Stimulated activated naive CD8-positive, alpha-beta T cell treated with anti-CD3 and anti-CD28 coated beads, Interleukin-15, Interleukin-2, amounts not matched to agents 100 U/mL and 50 U/mL, for 24 hours (primary cell): ENCODE measurements at regions not wholly inside any gene's neighbourhood (a gene's known extent, or its start where the extent isn't known, plus 50 kb on each side); places are given as distances from the start of the nearest gene placed in this dataset.
"Not testable (repeated sequence)": the region's sequence is repeated elsewhere in the genome, so short reads cannot be mapped to it uniquely, and the experiment has no call there.

ENCODE experiments used
- ATAC-seq: fragments of 150-1000 bp; cut with Tn5 transposase; one replicate; pipeline ENCODE4 v1.10.0; 2021
- DNase-seq: peaks from one replicate; pipeline ENCODE4 v3.0.0; 2021

GRCh38 chr1:166616206-166616605 lies 223.1 kb upstream of the POGK start:
- ATAC-seq: no peak
- DNase-seq: no peak

DNA sequence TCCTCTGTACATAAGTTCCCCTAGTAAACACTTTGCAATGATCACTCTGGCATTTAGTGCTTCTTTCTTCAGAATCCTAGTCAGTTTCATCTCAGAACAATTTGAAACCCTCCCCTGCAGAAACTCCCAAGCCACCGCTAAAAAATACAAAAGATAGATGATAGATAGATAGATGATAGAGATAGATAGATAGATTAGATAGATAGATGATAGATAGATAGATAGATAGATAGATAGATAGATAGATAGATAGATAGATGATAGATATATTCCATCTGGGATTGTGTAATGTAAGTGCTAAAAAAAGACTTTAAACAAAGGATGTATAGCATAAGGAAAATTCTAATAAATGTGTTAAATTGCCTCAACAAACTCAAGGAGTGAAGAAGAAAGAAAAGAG lies 212.6 kb upstream of the POGK start:
- DNase-seq (no peak), ATAC-seq (no peak)

DNA sequence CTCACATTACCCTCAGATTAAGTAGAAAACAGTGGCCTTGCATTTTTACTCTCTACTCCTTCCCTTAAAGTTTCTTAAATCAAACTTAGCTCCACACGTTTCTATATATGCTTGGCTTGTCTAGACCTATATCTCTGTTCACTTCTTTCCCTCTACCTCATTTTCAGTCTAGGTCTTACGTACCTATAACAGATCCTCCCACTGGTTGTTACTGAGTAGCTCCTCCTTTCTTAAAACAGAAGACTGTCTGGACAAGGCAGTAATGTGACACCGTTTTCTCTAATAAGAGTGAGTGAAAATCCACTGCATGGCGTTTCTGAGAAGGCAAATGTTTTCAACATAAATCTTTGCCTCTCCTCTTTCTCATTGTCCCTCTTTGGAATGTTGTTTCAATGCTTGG lies 211.7 kb upstream of the POGK start:
- DNase-seq: no peak
- ATAC-seq: no peak

- no peak for DNase-seq
- ATAC-seq: no peak
Observed at GRCh38 chr1:166628259-166628658, 211.0 kb upstream of the POGK start.

- ATAC-seq (no peak), DNase-seq (no peak)
Observed at GRCh38 chr1:166629946-166630345, 209.3 kb upstream of the POGK start.

GRCh38 chr1:166630369-166630768 lies 208.9 kb upstream of the POGK start:
- ATAC-seq (no peak), DNase-seq (no peak)

GRCh38 chr1:166638137-166638536 lies 201.1 kb upstream of the POGK start:
- ATAC-seq: no peak

GRCh38 chr1:166657228-166657627 lies 182.0 kb upstream of the POGK start:
- DNase-seq, ATAC-seq: not testable (repeated sequence)

More at GRCh38 chr1:166638137-166638536, 201.1 kb upstream of the POGK start:
- DNase-seq: no peak

DNA sequence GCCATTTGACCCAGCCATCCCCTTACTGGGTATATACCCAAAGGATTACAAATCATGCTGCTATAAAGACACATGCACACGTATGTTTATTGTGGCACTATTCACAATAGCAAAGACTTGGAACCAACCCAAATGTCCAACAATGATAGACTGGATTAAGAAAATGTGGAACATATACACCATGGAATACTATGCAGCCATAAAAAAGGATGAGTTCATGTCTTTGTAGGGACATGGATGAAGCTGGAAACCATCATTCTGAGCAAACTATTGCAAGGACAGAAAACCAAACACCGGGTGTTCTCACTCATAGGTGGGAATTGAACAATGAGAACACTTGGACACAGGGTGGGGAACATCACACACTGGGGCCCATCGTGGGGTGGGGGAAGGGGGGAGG lies 172.5 kb upstream of the POGK start:
- ATAC-seq: not testable (repeated sequence)

GRCh38 chr1:166667600-166667999 lies 171.7 kb upstream of the POGK start:
- not testable (repeated sequence) for ATAC-seq, DNase-seq

More for the DNA sequence above, 172.5 kb upstream of the POGK start:
- not testable (repeated sequence) for DNase-seq

GRCh38 chr1:166671627-166672026 lies 167.6 kb upstream of the POGK start:
- ATAC-seq (no peak), DNase-seq (no peak)

- DNase-seq (no peak), ATAC-seq (no peak)
Observed at GRCh38 chr1:166673722-166674121, 165.6 kb upstream of the POGK start.

GRCh38 chr1:166675213-166675612 lies 164.1 kb upstream of the POGK start:
- no peak for ATAC-seq
- DNase-seq: no peak

DNA sequence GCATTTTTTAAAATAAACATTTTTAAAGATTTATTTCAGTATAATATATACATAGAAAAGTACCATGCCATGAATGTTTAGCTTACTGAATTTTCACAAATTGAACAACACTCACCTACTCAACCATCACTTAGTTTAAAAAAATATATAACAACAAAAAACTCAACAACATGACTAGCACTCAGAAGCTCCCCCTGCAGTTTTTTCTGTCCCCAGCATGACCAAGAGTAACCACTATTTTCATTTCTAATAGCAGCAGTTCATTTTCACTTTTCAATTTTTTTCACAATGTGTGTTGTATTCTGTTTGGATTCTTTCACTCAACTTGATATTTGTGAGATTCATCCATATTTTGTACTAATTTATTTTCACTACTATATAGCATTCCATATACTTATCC lies 162.3 kb upstream of the POGK start:
- no peak for ATAC-seq
- no peak for DNase-seq

DNA sequence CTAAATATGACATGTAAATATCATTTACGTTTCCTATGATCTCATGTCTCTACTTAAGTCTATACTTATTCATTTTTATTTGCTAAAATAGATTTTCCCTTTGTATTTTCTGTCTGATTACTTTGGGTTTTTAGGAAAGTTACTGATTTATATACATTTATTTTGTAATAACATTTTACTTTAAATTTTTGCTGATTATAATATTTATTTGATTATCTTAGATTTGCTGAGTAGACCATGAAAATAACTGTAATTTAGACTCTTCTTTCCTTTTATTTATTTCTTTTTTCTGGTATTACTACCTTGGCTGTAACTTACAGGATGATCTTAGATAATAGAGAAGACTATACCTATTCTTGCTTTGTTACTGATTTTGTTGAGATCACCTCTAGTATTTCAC lies 159.9 kb upstream of the POGK start:
- ATAC-seq (no peak), DNase-seq (no peak)

DNA sequence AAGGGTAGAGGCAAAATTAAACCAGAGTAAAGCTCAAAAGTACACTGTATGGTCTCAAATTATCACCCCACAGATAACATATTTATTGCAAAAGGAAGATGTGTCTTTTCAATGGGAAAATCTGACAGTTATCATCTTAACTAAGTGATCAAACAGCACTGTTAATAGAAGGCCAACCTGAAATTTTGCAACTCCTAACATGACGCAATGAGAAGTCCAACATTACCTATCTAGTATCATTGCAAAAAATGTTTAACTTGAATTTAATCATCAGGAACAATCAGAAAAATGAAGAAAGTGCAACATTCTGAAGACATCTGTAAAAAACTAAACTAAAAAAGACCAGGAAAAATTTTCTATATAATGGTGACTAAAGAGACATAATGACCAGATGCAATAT lies 156.7 kb upstream of the POGK start:
- ATAC-seq (no peak), DNase-seq (no peak)

- not testable (repeated sequence) for ATAC-seq, DNase-seq
Observed at GRCh38 chr1:166684669-166685068, 154.6 kb upstream of the POGK start.

DNA sequence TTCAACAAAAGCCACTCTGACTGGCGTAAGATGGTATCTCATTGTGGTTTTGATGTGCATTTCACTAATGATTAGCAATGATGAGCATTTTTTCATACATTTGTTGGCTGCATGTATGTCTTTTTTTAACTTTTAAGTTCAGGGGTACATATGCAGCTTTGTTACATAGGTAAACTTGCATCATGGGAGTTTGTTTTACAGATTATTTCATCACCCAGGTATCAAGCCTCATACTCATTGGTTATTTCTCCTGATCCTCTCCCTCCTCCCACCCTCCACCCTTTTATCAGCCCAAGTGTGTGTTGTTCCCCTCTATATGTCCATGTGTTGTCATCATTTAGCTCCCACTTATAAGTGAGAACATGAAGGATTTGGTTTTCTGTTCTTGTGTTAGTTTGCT lies 154.1 kb upstream of the POGK start:
- no peak for DNase-seq
- ATAC-seq: no peak

DNA sequence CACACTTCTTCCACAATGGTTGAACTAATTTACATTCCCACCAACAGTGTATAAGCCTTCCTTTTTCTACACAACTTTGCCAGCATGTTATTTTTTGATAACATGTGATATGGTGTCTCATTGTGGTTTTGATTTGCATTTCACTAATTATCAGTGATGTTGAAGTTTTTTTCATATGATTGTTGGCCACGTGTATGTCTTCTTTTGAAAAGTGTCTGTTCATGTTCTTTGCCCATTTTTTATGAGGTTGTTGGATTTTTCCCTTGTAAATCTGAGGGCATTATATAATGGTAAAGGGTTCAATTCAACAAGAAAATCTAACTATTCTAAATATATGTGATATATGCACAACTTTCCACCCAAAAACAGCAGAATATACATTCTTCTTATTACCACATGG lies 153.4 kb upstream of the POGK start:
- ATAC-seq, DNase-seq: not testable (repeated sequence)

DNA sequence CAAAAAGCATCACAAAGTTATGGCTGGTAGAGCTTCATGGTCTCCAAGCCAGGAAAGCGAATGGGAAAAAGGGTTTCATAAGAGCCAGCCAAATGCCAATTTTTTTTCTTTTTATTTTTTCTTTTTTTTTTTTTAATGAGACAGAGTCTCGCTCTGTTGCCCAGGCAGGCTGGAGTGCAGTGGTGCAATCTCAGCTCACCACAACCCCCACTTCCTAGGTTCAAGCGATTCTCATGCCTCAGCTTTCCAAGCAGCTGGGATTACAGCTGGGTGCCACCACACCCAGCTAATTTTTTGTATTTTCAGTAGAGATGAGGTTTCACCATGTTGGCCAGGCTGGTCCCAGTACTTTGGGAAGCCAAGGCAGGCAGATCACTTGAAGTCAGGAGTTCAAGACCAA lies 148.7 kb upstream of the POGK start:
- not testable (repeated sequence) for ATAC-seq, DNase-seq

DNA sequence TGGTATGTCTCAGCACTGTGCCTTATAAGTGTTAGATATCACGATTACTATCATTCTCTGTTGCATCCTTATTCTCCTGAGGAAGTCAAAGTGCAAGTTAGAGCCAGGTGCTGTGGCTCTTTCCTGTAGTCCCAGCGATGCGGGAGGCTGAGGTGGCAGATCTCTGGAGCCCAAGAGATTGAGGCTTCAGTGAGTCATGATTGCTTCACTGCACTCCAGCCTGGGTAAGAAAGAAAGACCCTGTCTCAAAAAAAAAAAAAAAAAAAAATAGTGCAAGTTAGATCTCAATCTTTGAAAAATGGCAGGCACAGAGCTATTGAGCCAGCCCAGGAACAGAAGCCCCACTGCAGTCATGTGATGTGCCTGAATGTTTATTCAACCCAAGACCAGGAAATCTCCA lies 147.8 kb upstream of the POGK start:
- DNase-seq: no peak
- ATAC-seq: no peak

- no peak for ATAC-seq
Observed at GRCh38 chr1:166692346-166692745, 146.9 kb upstream of the POGK start.

GRCh38 chr1:166693158-166693557 lies 146.1 kb upstream of the POGK start:
- no peak for ATAC-seq
- no peak for DNase-seq

More at GRCh38 chr1:166692346-166692745, 146.9 kb upstream of the POGK start:
- DNase-seq: no peak

GRCh38 chr1:166693673-166694297 lies 145.5 kb upstream of the POGK start:
- no peak for ATAC-seq
- no peak for DNase-seq

- DNase-seq: no peak
- no peak for ATAC-seq
Observed at GRCh38 chr1:166695115-166695514, 144.2 kb upstream of the POGK start.
